HepG2 (cell line): ENCODE measurements at regions not wholly inside any gene's neighbourhood (a gene's known extent, or its start where the extent isn't known, plus 50 kb on each side); places are given as distances from the start of the nearest gene placed in this dataset.
"Not testable (repeated sequence)": the region's sequence is repeated elsewhere in the genome, so short reads cannot be mapped to it uniquely, and the experiment has no call there.

Source experiments
- ATAC-seq: fragments of 200-7000 bp; cut with Tn5 transposase; 3 replicates; pipeline ENCODE4 v1.9.1; 2020; ENCODE audit warnings: mild to moderate bottlenecking, moderate library complexity
- BruUV-seq: library from RNA; stranded (reverse); fragments of 400-500 nt; replicated peaks from 2 replicates; lab custom pipeline; 2021; lab: Mats Ljungman, UMichigan
- CTCF ChIA-PET: fragments of 300-600 bp; formaldehyde crosslinking; extraction: SDS; loops from one replicate; lab custom pipeline; 2021; ENCODE audit warnings: low total read pairs, inconsistent platforms, low intra/inter-chr PET ratio; lab: Yijun Ruan, JAX
- POLR2A ChIA-PET: fragments of 350-600 bp; sonication (Branson Sonifier 250); formaldehyde crosslinking; loops from one replicate; lab custom pipeline; 2020; ENCODE audit warnings: antibody characterized with exemption, inconsistent platforms; lab: Yijun Ruan, JAX
- DNase-seq: peaks from one replicate; pipeline ENCODE4 v3.0.0-alpha.2; 2015; ENCODE audit warnings: low spot score
- FAIRE-seq: peaks from 3 replicates; lab custom pipeline; 2011; peaks lifted over from hg19 to GRCh38; lab: Jason Lieb, UNC
- H2AFZ ChIP-seq: one replicate; pipeline ENCODE4 v1.6.1; 2011; ENCODE audit warnings: low read length, inconsistent platforms
- H3K27ac ChIP-seq: fragments of 300-600 bp; 3 replicates; pipeline ENCODE4 v1.8.0; 2011; ENCODE audit warnings: mixed run types, mild to moderate bottlenecking, mixed read lengths, low read length, inconsistent platforms; ENCODE audit not compliant: insufficient read depth; ENCODE audit errors: extremely low read length
- H3K27me3 ChIP-seq, 2 experiments: fragments of 200-600 bp in 1 of 2; 2 replicates in 1 of 2; 3 replicates in 1 of 2; pipeline versions ENCODE4 v1.6.0 to v1.8.0; 2011; ENCODE audit warnings: low read length in 2 of 2, mild to moderate bottlenecking in 2 of 2, moderate library complexity in 2 of 2, inconsistent platforms in 1 of 2; ENCODE audit not compliant: insufficient read depth in 2 of 2, control insufficient read depth in 1 of 2
- H3K36me3 ChIP-seq, 2 experiments: fragments of 200-600 bp in 1 of 2; replicated peaks in 1 of 2; 2 replicates in 1 of 2; 3 replicates in 1 of 2; pipeline versions ENCODE4 v1.5.1 to v1.8.0; 2011; ENCODE audit warnings: low read length in 2 of 2, inconsistent platforms in 1 of 2; ENCODE audit not compliant: insufficient read depth in 2 of 2, control insufficient read depth in 1 of 2
- H3K4me1 ChIP-seq: 2 replicates; pipeline ENCODE4 v1.5.1; 2012; ENCODE audit warnings: low read length, inconsistent platforms; ENCODE audit not compliant: insufficient read depth
- H3K4me2 ChIP-seq: 2 replicates; pipeline ENCODE4 v1.6.0; 2011; ENCODE audit warnings: low read depth, low read length, inconsistent platforms
- H3K4me3 ChIP-seq, 3 experiments: fragments of 200-600 bp in 1 of 3; sonication (generic), shearing (Covaris generic) in 1 of 3; replicated peaks in 1 of 3; 2 replicates each; pipeline ENCODE4 v1.5.1; 2011 to 2016; ENCODE audit warnings: low read length in 3 of 3, inconsistent platforms in 2 of 3, low read depth in 2 of 3, mild to moderate bottlenecking in 2 of 3, control low read depth in 1 of 3, mixed read lengths in 1 of 3; ENCODE audit not compliant: insufficient read depth in 1 of 3
- H3K79me2 ChIP-seq: one replicate; pipeline ENCODE4 v1.6.1; 2011; ENCODE audit warnings: low read length, inconsistent platforms; ENCODE audit not compliant: insufficient read depth
- H3K9ac ChIP-seq: 2 replicates; pipeline ENCODE4 v1.6.0; 2011; ENCODE audit warnings: mild to moderate bottlenecking, low read depth, low read length, inconsistent platforms; ENCODE audit not compliant: insufficient read depth
- H3K9me3 ChIP-seq: 2 replicates; pipeline ENCODE4 v1.5.1; 2012; ENCODE audit warnings: mild to moderate bottlenecking, low read length
- H4K20me1 ChIP-seq: 2 replicates; pipeline ENCODE4 v1.6.0; 2011; ENCODE audit warnings: inconsistent platforms, mild to moderate bottlenecking, low read length, moderate library complexity; ENCODE audit not compliant: insufficient read depth
- GABPB1 ChIP-seq: IDR thresholded peaks from 2 replicates; pipeline ENCODE4 v1.6.1; 2016; ENCODE audit warnings: mild to moderate bottlenecking, missing genetic modification reagents, moderate library complexity, missing compliant biosample characterization
- HDAC6 ChIP-seq: fragments of 200-600 bp; sonication (generic); IDR thresholded peaks from 2 replicates; pipeline ENCODE4 v1.7.0; 2017; ENCODE audit warnings: mild to moderate bottlenecking, antibody characterized with exemption, low read length, low read depth
- HNF1A ChIP-seq, 2 experiments: sonication (generic) in 1 of 2; formaldehyde crosslinking in 1 of 2; IDR thresholded peaks; 2 replicates each; pipeline versions ENCODE4 v1.4.0 to v1.6.1; 2016 to 2020; ENCODE audit warnings: borderline replicate concordance in 1 of 2, low read depth in 1 of 2, mild to moderate bottlenecking in 1 of 2, missing genetic modification reagents in 1 of 2
- IRF2 ChIP-seq: IDR thresholded peaks from 2 replicates; pipeline ENCODE4 v1.6.1; 2018; ENCODE audit warnings: missing genetic modification reagents, missing compliant biosample characterization
- KLF13 ChIP-seq: sonication (generic); formaldehyde crosslinking; IDR thresholded peaks from 2 replicates; pipeline ENCODE4 v1.4.0; 2020; ENCODE audit warnings: mild to moderate bottlenecking, missing genetic modification reagents
- RAD21 ChIP-seq: fragments of 450-650 bp; formaldehyde crosslinking; IDR thresholded peaks from 2 replicates; pipeline ENCODE4 v1.5.0; 2020; ENCODE audit warnings: mild to moderate bottlenecking
- TBX3 ChIP-seq: fragments of 450-650 bp; IDR thresholded peaks from 2 replicates; pipeline ENCODE4 v1.6.1; 2017; ENCODE audit warnings: antibody characterized with exemption, mild to moderate bottlenecking, inconsistent platforms, borderline replicate concordance
- ZBTB1 ChIP-seq: sonication (generic); formaldehyde crosslinking; IDR thresholded peaks from 2 replicates; pipeline ENCODE4 v1.4.0; 2020; ENCODE audit warnings: missing genetic modification reagents, borderline replicate concordance
- ZNF451 ChIP-seq: sonication (generic); formaldehyde crosslinking; IDR thresholded peaks from 2 replicates; pipeline ENCODE4 v1.5.0; 2020; ENCODE audit warnings: mild to moderate bottlenecking, missing genetic modification reagents
- ZNF598 ChIP-seq: sonication (generic); formaldehyde crosslinking; IDR thresholded peaks from 2 replicates; pipeline ENCODE4 v1.5.1; 2020; ENCODE audit warnings: mild to moderate bottlenecking, missing genetic modification reagents, borderline replicate concordance
- ZNF614 ChIP-seq: IDR thresholded peaks from 2 replicates; pipeline ENCODE4 v1.6.1; 2018; ENCODE audit warnings: missing biosample characterization, missing genetic modification reagents, inconsistent platforms, borderline replicate concordance
- WGBS: methylation state at CpG from one replicate; pipeline ENCODE4 v1.1.6; 2017; ENCODE audit warnings: low lambda C conversion rate; 5-methylcytosine and 5-hydroxymethylcytosine counted together
- in situ Hi-C: cut with HindIII; loops from 2 replicates; pipeline ENCODE4 v1.10.0; 2017; ENCODE audit warnings: low pct_unique_long_range_greater_than_20kb; ENCODE audit not compliant: extremely low pct_ligation_motif_present
- intact Hi-C: fragments of 100-400 bp; cut with micrococcal nuclease; formaldehyde crosslinking; loops from one replicate; pipeline ENCODE4 v1.10.0; 2022; ENCODE audit not compliant: unreplicated experiment
- TF ChIP-seq, protein P1 (sequence below): sonication (generic); formaldehyde crosslinking; IDR thresholded peaks from 2 replicates; pipeline ENCODE4 v1.5.1; 2020; ENCODE audit warnings: missing genetic modification reagents, mild to moderate bottlenecking, borderline replicate concordance

- intact Hi-C loops, H3K79me2 ChIP-seq, DNase-seq, H3K27ac ChIP-seq, POLR2A ChIA-PET, H3K9me3 ChIP-seq, ATAC-seq, H3K9ac ChIP-seq, BruUV-seq, CTCF ChIA-PET, H3K27me3 ChIP-seq, H2AFZ ChIP-seq, in situ Hi-C loops, H3K4me2 ChIP-seq, H4K20me1 ChIP-seq, FAIRE-seq, H3K36me3 ChIP-seq, H3K4me3 ChIP-seq, H3K4me1 ChIP-seq: not testable (repeated sequence)
- WGBS, result 34% methylated on average over 4 of the region's 4 CpGs
Observed at GRCh38 chr12:25804286-25804685, 154.2 kb upstream of the RASSF8 start.

- FAIRE-seq, result no peak
- in situ Hi-C loops, result no loop called here
- intact Hi-C loops, result no loop called here
- Histone ChIP-seq H3K79me2 (no peaks in the 10 kb centered on the region), H3K27me3 (no peaks in the 10 kb centered on the region), H3K27ac (no peak overlapping the region), H2AFZ (no peak overlapping the region), H3K4me2 (no peak overlapping the region), H3K9ac (no peak overlapping the region), H3K4me3 (no peak overlapping the region), H3K4me1 (no peaks in the 10 kb centered on the region), H3K9me3 (no peaks in the 10 kb centered on the region), H4K20me1 (no peaks in the 10 kb centered on the region), H3K36me3 (no peaks in the 10 kb centered on the region)
- no peak for ATAC-seq
- no TSS peak for BruUV-seq
- WGBS, result 0% methylated on average over 1 of the region's 1 CpG
- POLR2A ChIA-PET, result no interaction called here
- no peak for DNase-seq
- CTCF ChIA-PET, result no interaction called here
- TF ChIP-seq ZNF614 (CRISPR knock-in tag) (no peak), HNF1A (IDR thresholded peaks at IDR 0.05; ENCODE audit: low read depth) (no peak), HNF1A (CRISPR knock-in tag; IDR thresholded peaks at IDR 0.05; ENCODE audit: borderline replicate concordance) (no peak), ZNF451 (CRISPR knock-in tag) (no peak), IRF2 (CRISPR knock-in tag) (no peak), ZBTB1 (CRISPR knock-in tag) (no peak), ZNF598 (CRISPR knock-in tag) (no peak), RAD21 (CRISPR knock-in tag) (no peak), HDAC6 (no peak), KLF13 (CRISPR knock-in tag) (no peak), GABPB1 (CRISPR knock-in tag) (no peak), TBX3 (no peak)
- TF ChIP-seq, protein P1, sequence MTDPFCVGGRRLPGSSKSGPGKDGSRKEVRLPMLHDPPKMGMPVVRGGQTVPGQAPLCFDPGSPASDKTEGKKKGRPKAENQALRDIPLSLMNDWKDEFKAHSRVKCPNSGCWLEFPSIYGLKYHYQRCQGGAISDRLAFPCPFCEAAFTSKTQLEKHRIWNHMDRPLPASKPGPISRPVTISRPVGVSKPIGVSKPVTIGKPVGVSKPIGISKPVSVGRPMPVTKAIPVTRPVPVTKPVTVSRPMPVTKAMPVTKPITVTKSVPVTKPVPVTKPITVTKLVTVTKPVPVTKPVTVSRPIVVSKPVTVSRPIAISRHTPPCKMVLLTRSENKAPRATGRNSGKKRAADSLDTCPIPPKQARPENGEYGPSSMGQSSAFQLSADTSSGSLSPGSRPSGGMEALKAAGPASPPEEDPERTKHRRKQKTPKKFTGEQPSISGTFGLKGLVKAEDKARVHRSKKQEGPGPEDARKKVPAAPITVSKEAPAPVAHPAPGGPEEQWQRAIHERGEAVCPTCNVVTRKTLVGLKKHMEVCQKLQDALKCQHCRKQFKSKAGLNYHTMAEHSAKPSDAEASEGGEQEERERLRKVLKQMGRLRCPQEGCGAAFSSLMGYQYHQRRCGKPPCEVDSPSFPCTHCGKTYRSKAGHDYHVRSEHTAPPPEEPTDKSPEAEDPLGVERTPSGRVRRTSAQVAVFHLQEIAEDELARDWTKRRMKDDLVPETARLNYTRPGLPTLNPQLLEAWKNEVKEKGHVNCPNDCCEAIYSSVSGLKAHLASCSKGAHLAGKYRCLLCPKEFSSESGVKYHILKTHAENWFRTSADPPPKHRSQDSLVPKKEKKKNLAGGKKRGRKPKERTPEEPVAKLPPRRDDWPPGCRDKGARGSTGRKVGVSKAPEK (CRISPR knock-in tag), result no peak
Observed at GRCh38 chr12:25806271-25806670, 152.2 kb upstream of the RASSF8 start.
